Forelimb muscle (tissue), 1 donor: ENCODE measurements at regions not wholly inside any gene's neighbourhood (a gene's known extent, or its start where the extent isn't known, plus 50 kb on each side); places are given as distances from the start of the nearest gene placed in this dataset.

ENCODE experiments used
- DNase-seq: peaks from one replicate; pipeline ENCODE4 v3.0.0-alpha.2; 2013; ENCODE audit warnings: low read depth

DNA sequence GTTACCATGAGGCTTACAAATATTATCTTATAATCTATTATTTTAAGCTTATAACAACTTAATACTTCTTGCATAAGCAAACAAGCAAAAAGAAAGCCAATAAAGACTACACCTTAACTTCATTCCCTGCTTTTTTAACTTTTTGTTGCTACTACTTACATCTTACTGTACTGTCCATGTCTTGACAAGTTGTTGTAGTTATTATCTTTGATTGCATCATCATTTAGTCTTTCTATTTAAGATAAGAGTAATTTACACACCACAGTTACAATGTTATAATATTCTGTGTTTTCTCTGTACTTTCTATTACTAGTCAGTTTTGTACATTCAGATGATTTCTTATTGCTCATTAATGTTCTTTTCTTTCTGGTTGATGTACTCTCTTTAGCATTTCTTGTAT, 346.6 kb downstream of the SMARCA1 start:
- DNase-seq: no peak

DNA sequence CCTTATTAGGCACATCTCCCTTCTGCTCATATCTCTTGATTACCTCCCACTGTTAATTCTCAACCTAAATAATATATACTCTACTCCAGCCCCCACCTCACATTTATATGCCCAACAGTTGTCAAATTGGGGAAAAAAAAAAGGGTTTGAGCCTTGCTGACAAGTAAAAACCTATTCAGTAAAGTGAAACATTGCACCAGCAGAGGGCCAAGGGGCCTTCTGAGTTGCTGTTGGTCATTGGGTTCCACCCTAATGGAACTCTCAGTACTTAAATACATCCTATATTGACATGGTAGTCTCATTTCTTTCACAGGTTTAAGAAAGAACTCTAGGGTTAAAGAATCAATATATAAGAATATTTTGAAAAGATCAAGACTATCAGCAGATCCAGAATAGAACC, 362.2 kb downstream of the SMARCA1 start:
- DNase-seq: no peak

DNA sequence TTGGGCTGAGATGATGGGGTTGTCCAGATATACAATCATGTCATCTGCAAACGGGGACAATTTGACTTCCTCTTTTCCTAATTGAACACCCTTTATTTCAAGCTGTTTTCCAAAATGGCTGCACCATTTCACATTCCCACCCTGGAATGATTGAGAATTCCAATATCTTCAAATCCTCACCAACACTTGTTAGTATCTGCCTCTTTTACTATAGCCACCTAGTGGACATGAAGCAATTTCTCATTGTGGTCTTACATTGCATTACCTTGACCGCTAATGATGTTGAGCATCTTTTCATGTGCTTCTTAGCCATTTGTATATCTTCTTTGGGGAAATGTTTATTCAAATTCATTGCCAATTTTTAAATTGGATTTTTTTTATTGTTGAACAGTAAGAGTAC, 364.8 kb downstream of the SMARCA1 start:
- DNase-seq: no peak

DNA sequence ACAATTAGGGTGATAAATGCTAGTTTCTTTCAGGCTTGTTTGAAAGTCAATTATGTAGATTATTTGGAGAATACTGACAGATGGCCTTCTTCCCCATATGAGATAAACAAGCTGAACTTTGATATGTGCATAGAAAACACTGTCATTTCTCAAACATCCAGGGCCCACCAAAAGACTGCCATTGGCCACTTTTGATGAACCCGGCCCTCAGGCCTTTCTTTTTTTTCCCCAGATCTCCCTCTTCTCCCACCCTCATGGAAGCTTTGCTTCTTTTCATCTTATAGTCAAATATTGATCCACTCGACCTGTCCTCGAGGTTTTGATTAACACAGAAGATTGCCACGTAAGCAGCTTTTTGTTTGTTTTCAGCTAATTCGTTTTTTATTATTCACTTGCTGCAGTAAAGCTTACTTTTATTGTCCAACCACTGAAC, 377.4 kb downstream of the SMARCA1 start:
- DNase-seq: no peak

DNA sequence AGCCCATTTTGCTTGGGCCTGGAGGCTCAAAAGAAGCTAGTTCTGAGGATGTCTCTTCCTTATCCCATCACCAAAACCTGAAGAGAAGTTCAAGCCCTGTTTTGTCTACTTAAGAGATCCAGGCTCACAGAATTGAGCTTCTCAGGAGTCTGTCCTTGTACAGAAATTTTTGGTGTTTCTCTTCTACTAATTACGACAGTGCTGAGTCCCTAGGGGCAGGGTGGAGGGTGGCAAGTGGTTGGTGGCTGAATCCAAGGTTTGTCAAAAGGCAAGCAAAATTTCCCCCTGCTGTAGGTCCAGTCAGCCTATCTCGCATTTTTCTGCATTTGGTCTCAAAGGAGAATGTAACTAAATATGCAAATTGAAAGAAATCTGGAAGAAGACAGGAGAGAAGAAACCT, 377.9 kb downstream of the SMARCA1 start:
- no peak for DNase-seq

DNA sequence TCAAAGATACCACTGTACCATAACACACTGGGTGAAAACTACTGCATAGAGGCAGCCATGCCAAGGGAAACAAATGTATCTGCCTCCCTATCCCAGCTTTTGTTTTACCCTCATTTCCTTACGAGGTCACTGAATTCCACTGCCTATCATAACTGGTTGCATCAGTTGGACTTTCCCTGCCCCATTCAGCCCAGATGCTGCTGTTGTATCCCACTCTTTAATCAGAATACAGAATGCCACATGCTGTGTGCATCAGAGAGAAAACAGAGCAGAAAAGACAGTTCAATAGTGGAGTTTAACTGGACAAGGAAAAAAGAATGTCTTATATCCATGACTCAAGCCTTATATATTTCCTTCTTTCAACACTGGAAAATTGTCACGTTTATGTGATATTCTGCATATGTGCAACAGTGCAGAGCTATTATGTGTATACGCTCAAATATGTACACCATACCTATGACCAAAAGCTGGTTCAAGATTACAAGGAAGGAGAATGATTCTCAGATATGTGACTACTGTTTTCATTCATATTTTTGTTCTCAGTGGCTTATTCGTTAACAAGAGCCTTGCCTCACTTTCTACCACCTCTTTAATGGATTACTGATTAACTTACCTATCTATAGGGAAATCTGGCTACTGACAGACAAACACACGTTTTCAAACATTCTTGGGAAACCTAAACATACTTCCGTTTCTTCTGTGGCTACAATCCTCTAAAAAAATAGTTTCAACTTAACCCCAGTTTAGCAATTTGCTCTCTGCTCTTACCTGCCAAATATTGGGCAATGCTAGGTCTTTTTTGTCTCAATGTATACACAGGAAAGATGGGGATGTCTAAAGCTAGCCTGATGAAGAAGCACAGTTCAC, 378.9 kb downstream of the SMARCA1 start:
- no peak for DNase-seq

DNA sequence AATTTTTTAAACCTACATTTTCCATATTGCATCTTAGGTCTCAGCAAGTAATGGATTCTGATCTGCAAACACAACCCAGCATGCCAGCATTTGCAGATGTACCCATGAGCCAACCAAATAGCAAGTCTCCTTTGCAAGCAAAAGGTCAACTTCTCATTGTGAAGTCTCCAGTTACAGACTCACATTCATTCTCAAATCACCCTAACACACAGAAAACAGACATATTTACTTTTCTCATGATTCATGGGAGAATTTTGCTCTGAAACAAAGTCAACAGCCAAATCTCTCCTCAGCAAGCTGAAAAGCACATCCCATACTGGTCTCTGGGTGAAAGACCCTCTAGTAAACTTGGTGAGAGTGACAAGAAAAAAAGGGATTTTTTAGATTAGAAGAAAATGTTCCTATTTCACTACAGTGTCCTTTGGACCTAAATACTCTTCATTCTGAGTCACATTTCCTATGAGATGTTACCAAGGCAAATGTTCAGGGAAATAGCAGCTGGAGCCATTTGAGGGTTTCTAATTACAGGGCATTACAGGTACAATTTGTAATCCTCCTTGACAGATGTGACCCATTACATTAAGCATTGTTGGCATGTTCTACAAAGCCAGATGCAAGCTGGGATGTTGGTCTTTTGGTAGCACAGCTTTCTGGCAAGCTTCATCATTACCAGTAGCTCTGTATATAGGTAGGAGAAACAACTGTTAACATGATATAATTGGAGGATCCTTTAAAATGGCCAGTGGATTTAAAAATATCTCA, 383.3 kb downstream of the SMARCA1 start:
- DNase-seq: no peak

DNA sequence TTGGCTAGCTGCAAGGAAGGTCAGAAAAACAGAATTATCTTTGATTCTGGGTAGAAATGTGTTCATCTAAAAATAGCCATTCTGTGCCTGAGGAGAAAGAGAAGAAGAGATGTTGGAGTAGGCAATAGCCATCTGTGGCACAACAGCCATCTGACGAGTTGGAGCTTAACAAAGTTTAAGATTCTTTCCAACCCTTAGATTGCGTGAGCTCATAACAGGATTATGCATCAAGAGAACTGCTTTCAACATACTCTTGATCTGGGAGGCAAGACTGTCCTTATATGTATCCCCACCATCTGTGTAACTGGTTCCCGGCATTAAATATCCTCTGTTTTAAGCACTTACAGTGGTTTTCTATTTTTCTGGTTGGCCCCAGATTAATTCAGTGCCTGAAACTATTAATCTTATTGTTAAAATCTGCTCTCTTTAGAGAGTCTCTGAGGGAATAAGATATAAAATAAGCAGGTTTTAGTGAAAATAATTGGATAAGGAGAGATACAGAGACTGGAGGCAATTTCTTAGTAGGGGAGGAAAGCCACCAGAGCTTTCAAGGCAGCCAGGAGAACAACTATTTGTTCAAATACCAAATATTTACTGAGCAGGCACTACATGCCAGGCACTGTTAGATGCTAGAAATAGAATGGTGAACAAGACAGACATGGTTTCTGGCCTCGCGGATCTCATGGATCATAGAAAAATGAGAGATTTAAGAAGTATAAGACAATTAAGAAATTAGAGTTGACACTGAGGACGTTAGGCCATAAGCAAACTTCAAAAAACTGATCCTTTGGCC, 398.0 kb downstream of the SMARCA1 start:
- no peak for DNase-seq

DNA sequence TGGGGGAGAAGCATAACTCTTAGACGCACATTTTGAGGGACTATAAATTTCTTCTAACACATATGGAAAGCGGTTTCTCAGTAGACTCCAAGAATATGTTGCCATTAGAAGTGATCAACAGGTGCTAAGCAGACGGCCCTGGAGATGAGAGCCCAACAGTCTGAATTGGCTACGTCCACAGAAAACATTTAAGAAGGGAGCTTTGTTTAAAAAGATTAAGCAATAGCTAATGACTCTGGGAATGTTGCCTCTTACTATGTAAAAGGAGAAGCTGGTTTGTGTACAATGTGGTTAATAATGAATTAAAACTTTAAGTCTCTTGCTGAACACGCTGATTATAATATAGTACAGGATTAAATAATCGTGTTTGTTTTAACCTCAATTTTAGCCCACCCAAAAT, 399.5 kb downstream of the SMARCA1 start:
- no peak for DNase-seq

DNA sequence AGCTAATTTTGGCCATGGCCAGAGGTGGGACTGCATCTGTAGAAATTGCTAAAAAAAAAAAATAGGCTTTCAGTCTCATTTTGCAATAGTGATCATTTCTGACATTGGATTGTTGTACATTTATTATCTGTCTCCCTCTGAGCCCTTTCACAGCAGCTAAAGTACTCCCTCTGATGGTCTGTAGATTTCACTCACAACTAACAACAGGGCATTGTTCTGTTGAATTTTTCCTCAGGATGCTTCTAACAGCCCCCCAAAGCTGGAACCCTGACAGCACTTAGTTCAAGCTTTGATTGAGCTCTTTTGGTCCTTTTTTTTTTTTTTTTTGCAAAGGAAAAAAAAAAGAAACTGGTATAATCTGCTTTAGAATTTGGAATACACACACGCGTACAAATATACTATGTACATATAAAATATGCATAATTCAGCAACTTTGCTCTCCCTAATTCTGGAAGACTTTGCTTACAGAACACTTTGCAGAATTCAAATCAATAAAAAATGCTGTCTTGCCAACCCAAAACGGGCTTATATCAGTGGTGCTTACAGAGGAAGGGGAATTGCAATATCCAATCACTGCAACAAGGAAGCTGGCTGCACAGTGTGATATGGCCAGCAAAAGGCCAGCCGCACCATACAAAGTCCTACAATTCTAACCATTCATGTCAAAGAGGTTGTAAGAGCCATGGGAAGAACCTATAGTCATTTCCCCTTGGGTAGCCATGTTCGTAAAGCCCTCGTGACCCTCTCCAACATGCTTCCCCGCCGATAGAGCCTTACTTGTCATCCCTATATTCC, 406.4 kb downstream of the SMARCA1 start:
- no peak for DNase-seq

DNA sequence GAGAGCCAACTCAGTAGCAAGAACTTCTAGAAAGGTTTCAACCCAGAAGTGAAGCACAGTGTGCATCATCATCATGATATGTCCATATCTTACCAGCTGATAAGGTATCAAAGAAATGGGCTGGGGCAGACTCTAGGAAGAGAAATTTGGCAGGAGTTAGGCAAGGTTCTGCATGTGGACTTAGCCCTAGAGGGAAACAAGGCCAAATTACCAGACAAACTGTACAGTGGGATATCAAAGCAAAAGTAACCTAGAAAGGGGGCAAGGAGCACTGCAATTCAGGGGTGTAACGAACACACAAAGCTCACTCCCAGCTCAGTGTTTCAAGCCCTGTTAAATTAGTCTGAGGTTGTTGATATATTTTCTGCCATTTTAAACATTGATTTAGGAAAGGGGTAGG, 407.4 kb downstream of the SMARCA1 start:
- no peak for DNase-seq

DNA sequence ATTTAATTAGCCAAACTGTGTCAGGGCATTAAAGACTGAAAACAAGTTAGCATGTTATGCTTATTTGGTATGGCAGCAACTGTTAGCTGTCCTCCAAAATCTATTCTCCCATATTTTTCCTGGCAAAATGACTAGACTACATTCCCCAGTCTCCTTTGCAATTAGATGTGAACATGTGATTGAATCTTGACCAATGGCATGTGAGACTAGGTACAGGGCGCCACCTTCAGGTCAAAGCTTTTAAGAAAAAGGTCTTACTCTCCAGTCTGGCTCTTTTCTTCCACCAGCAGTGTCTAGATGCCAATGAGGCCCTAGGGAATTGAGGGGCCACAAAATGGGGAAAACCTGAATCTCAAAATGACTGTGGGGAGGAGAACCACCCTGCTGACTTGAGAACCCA, 408.2 kb downstream of the SMARCA1 start:
- no peak for DNase-seq

DNA sequence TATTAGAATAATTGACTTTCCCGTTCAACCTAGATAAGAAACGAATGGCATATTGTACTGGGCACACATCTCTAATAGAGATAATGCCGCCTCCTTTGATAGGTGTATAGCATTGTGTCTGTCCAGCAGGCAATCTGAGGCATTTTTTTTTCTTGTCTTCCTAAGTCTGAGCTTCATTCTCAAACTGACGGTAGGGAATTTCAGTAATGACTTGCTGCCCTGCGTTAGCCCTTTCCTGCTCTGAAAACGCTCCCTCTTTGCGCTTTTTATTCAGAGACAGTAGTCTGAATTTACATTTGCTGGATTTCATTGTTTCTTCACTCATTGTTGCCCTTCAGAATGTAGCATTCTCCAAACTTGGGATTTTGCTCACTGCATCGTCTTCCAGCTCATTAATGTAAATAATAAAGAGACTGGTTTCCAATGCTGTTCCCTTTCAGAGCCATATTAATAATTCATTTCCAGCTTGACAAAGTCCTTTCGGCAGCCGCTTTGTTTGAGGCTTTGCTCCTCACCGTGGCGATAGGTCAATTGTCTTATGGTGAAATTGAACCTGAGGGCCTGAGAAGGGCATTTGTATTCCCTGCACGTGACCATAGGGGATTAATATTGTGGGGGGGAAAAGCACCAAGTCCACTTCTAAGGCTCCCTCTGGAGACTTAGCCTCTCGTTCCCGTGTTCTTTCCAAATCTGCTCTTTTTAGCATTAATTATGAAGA, 412.1 kb downstream of the SMARCA1 start:
- no peak for DNase-seq

DNA sequence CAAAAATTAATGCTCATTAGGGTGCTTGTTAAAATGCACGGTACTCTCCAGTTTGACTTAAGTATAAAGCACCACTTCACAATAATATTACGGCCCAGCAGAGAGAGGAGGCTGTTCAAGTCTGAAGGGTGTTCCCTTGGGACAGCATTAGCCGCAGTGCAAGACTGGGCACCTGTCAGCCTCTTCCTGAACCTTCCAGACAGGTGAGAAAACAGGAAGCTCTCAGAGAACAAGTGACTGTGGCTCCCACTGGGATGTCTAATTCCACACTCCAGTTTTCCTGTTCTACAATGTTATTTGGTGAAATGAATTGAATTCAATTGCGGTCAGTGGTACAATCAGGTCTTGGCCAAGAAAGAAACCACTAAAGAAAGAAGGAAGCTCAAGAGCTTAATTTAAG, 414.4 kb downstream of the SMARCA1 start:
- DNase-seq: no peak

DNA sequence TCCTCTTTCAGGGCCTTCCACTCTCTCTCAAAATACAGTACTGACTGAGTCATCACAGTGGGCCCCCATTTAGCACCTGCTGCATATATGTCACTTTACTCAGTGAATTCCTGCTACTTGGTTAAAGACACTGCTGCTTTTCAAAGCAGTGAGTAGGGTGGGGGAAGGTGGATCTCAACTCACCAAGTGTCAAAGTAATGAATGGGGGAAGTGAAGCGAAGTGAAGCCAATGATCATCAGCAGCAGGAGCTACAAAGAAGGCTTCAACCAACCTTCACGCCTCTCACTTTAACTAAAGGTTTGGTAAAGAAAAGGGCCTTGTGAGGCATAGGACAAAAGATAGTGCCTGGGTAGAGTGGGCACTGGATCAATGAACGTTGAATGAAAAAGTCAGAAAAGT, 424.1 kb downstream of the SMARCA1 start:
- no peak for DNase-seq

DNA sequence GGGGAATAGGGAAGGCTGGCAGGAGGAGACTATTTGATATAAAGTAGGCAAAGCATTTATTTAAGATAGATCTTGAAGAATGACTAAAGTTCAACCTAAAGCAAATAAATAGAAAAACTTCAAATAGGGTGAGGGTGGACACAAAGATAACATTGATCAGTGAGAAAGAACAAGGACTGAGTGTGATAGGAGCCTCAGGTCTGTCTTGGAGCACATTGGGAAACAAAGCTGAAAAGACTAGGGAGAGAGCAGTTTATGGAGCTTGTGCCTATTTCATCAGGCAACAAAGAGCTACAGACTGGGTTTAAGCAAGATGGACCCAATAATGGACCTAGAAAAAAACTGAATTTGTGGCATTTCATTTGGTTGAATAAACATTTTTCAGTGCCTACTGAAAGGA, 425.6 kb downstream of the SMARCA1 start:
- no peak for DNase-seq

DNA sequence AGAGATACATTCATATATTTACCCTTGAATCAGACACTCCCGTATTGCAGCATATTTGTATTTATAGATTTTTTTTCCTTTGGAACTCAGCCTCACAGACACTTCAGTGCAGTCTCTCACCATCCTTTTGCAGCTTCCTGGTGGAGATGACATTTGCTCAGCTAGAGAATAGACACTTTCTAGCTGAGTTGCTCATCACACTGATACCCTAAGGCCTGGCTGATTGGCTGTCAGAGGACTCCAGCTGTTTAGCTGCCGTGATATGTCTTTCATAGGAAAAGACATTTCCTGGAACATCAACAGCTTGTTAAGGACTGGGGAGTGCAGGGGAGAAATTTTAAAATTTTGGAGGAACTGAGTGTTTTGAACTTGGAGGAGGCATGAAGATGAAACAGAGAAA, 429.6 kb downstream of the SMARCA1 start:
- DNase-seq: no peak

DNA sequence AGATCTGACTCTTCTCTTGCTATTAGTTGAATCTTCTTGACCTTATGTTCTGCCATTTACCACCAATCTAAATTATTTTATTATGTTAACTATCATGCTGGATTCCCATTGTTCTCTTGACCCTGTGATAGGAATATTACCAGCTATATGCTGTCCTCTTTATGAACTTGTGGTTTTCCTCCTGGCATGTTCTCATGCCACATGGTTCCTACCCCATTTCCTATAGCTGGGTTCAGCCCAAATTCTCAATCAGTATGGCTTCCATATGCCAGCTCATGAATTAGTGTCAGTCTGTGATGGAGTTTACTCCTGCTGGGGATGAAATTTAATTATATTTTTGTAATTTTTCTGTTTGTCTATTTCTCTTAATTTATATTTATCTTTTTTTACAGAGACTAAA, 430.5 kb downstream of the SMARCA1 start:
- no peak for DNase-seq

DNA sequence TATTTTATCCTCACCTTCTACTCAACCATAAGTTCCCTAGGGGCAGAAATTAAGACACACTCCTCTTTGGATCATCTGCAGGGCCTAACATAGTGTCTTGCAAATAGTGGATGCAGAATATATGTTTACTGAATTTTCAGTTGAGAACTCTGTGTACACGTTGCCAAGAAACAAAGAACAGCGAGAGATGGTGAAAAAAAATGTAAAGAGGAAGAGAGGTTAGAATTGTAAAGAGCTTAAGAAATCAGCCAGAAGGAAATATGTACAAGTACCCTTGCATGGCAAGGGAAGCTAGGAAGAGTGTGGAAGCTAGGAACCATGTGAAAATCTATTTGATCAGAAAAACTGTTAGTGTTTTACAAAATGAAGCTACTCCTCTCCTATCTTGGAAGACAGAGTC, 431.0 kb downstream of the SMARCA1 start:
- DNase-seq: no peak

DNA sequence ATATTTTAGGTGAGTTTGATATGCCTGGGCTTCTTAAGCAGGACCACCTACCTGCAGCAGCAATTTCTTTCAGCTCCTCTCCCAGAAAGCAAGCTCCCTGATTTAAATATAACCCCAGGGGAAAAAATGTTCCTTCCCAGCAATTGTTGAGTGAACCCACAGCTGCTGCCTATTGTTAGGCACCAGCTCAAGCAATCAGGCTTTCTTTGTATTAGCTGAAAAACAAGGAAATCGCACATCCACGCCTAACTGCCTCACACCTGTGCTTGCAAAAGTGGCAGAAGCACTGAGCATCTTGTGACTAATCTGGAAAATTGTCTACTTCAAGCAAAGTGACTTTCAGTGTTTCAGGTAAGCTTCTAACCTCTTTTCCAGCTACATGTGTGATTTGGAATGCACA, 432.2 kb downstream of the SMARCA1 start:
- no peak for DNase-seq

DNA sequence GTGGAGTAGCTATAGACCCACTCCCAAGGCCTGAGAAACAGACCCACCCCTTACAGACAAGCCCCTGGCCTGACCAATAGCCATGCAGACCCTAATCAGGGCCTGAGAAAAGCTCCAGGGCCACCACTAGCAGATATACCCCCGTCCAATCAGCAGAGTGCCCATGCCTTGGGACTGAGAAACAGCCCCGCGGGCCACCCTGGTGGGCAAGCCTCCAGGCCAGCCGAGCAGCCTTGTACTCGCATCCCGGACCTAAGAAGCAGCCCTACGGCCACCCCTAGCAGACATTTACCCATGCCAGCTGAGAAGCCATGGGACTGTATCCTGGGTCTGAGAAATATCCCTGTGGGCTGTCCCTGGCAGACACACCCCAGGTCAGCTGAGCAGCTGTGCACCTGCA, 436.5 kb downstream of the SMARCA1 start:
- DNase-seq: no peak
